NCI-H345 treated with DMSO at 0.1 percent for 48 hours (cell line): ENCODE measurements at regions not wholly inside any gene's neighbourhood (a gene's known extent, or its start where the extent isn't known, plus 50 kb on each side); places are given as distances from the start of the nearest gene placed in this dataset.
A peak's percentile ranks its signal among the peaks of the same experiment; 100 is the strongest.

Experiments
- DNase-seq: peaks from one replicate; lab custom pipeline; 2025; ENCODE audit not compliant: unreplicated experiment; lab: John Stamatoyannopoulos, UW

- no peak for DNase-seq
Measured at GRCh38 chr4:64598066-64598465, 188.8 kb upstream of the TECRL start.

GRCh38 chr4:64594723-64595122 lies 185.5 kb upstream of the TECRL start:
- DNase-seq: no peak

GRCh38 chr4:64588507-64588906 lies 179.3 kb upstream of the TECRL start:
- no peak for DNase-seq

GRCh38 chr4:64584981-64585557 lies 175.8 kb upstream of the TECRL start:
- peak; percentile 22 for DNase-seq

- DNase-seq: no peak
Measured at GRCh38 chr4:64584125-64584524, 174.9 kb upstream of the TECRL start.

- no peak for DNase-seq
Measured at GRCh38 chr4:64582492-64582891, 173.2 kb upstream of the TECRL start.

GRCh38 chr4:64581422-64581821 lies 172.2 kb upstream of the TECRL start:
- DNase-seq: no peak

- DNase-seq: no peak
Measured at GRCh38 chr4:64564126-64564525, 154.9 kb upstream of the TECRL start.

- no peak for DNase-seq
Measured at GRCh38 chr4:64559571-64559970, 150.3 kb upstream of the TECRL start.

- DNase-seq: no peak
Measured at GRCh38 chr4:64551125-64551524, 141.9 kb upstream of the TECRL start.

GRCh38 chr4:64545593-64545992 lies 136.3 kb upstream of the TECRL start:
- no peak for DNase-seq

- DNase-seq: peak; percentile 23
Measured at GRCh38 chr4:64539234-64539849, 130.1 kb upstream of the TECRL start.

- DNase-seq: no peak
Measured at GRCh38 chr4:64538219-64538618, 129.0 kb upstream of the TECRL start.

GRCh38 chr4:64533637-64534036 lies 124.4 kb upstream of the TECRL start:
- DNase-seq: no peak

- DNase-seq: no peak
Measured at GRCh38 chr4:64533159-64533558, 123.9 kb upstream of the TECRL start.

- DNase-seq: no peak
Measured at GRCh38 chr4:64520421-64520820, 111.2 kb upstream of the TECRL start.

- DNase-seq: no peak
Measured at GRCh38 chr4:64518600-64518999, 109.3 kb upstream of the TECRL start.

- DNase-seq: no peak
Measured at GRCh38 chr4:64516176-64516575, 106.9 kb upstream of the TECRL start.

- no peak for DNase-seq
Measured at GRCh38 chr4:64508089-64508488, 98.8 kb upstream of the TECRL start.

GRCh38 chr4:64503945-64504675 lies 94.9 kb upstream of the TECRL start:
- DNase-seq: no peak

- DNase-seq: no peak
Measured at GRCh38 chr4:64503416-64503815, 94.2 kb upstream of the TECRL start.

GRCh38 chr4:64497491-64497890 lies 88.2 kb upstream of the TECRL start:
- no peak for DNase-seq
